ENCODE measurements at regions not wholly inside any gene's neighbourhood (a gene's known extent, or its start where the extent isn't known, plus 50 kb on each side); places are given as distances from the start of the nearest gene placed in this dataset.

DNA sequence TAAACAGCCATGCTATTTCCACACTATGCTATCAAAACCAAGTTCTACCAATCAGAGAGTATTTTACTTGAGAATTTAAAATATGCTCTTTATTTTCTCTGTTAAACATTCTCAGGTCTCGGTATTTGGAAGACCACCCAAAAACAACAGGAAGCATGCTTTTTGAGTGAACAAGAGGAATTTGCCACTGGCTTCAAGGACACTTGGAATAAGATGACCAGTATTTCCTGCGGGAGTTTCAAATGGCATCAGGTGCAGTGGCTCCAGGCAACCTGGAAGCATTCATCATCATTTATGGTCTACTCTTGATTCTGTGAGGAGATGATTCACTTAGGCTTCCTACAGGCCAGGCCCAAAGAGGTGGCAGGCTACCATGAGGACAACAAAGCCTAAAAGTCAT lies 305.7 kb upstream of the ATP11B start:
- Mint-ChIP-seq H3K4me3 (no peak overlapping the region), H3K27me3 (peaks cover 5% of the 10 kb centered on the region)
- 100% methylated on average over 1 of the region's 2 CpGs for WGBS (ENCODE audit: insufficient coverage)

DNA sequence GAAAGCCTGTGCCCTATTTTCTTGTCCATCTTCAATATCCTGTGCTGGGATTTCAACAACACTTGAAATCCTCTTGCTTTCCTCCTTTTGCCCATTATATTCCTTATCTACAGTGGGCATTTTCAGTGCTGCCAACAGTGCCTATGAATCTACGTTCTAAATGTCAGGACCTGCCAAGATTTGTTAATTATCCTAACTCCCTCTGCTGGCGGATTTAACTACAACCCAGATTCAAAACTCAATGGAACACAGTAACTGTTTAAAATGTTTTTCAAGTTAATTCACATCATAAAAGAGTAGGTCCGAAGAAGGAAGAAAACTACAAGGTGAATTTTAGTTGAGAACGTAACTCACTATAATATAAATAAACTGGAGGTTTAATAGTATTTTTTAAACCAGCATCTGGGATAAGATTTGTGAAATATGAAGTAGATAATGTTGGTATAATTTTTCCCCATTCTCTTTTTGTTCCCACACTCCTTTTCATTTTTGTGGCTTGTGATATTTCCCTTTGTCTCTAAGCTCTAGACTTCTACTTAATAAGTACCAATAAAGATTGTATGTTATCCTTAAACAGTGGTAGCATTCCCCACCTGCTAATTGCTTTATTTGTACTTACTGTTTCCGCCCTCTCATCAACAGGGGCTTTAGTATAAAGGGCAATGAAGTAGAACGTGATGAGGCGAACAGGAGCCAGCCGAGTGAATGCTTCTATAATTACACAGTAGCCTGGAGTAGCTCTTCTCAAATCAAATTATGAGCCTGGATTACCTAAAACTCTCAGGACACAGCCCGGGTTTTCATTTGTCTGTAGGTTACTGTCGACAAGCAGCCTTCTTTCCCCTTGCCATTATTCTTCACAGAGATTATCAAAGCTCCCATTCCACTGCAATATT lies 302.5 kb upstream of the ATP11B start:
- no peak overlapping the region for H3K4me3 Mint-ChIP-seq
- WGBS (ENCODE audit: insufficient coverage), result 76% methylated on average over 6 of the region's 10 CpGs
- H3K79me2 ChIP-seq (ENCODE audit: control insufficient read depth, insufficient read depth, low read length), result no peaks in the 10 kb centered on the region
- H3K4me1 ChIP-seq (ENCODE audit: control insufficient read depth in 2 of 2, insufficient read depth in 2 of 2, low read length in 2 of 2), result no peaks in the 10 kb centered on the region
- ChIA-PET POLR2A (no interaction called here), CTCF (no interaction called here)
- H4K20me1 ChIP-seq (ENCODE audit: control insufficient read depth, insufficient read depth, low read length, poor library complexity, severe bottlenecking), result no peaks in the 10 kb centered on the region
- intact Hi-C loops (cut with micrococcal nuclease), result no loop called here
- no peak overlapping the region for H3K27ac Mint-ChIP-seq
- no peak overlapping the region for H3K9ac ChIP-seq (ENCODE audit: low read length)
- no peak overlapping the region for H3K4me2 ChIP-seq (replicated peaks; ENCODE audit: low read depth, low read length, poor library complexity, severe bottlenecking)
- no peaks in the 10 kb centered on the region for H3K9me3 ChIP-seq (ENCODE audit: control extremely low read depth in 1 of 3, control insufficient read depth in 2 of 3, insufficient read depth in 1 of 3, low read length in 2 of 3)
- no peak for TF ChIP-seq EZH2 (IDR thresholded peaks at IDR 0.05; ENCODE audit: borderline replicate concordance, insufficient read depth, low read depth, low read length, poor library complexity, severe bottlenecking)
- TF ChIP-seq, protein P1, sequence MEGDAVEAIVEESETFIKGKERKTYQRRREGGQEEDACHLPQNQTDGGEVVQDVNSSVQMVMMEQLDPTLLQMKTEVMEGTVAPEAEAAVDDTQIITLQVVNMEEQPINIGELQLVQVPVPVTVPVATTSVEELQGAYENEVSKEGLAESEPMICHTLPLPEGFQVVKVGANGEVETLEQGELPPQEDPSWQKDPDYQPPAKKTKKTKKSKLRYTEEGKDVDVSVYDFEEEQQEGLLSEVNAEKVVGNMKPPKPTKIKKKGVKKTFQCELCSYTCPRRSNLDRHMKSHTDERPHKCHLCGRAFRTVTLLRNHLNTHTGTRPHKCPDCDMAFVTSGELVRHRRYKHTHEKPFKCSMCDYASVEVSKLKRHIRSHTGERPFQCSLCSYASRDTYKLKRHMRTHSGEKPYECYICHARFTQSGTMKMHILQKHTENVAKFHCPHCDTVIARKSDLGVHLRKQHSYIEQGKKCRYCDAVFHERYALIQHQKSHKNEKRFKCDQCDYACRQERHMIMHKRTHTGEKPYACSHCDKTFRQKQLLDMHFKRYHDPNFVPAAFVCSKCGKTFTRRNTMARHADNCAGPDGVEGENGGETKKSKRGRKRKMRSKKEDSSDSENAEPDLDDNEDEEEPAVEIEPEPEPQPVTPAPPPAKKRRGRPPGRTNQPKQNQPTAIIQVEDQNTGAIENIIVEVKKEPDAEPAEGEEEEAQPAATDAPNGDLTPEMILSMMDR (IDR thresholded peaks at IDR 0.05), result peak; percentile 12
- no peak overlapping the region for H3K27ac ChIP-seq (ENCODE audit: low read length in 2 of 2)
- H3K9me3 Mint-ChIP-seq (ENCODE audit: insufficient read depth), result no peaks in the 10 kb centered on the region
- H3K27me3 ChIP-seq (replicated peaks in 1 of 4; ENCODE audit: control extremely low read depth in 1 of 4, control insufficient read depth in 3 of 4, insufficient read depth in 4 of 4, low read length in 3 of 4), result no peaks in the 10 kb centered on the region
- H3K36me3 ChIP-seq (replicated peaks in 1 of 2; ENCODE audit: control extremely low read depth in 1 of 2, control insufficient read depth in 1 of 2, extremely low read depth in 1 of 2, insufficient read depth in 2 of 2, low read length in 1 of 2), result no peaks in the 10 kb centered on the region
- peaks cover 6% of the 10 kb centered on the region for H3K27me3 Mint-ChIP-seq
- no peak overlapping the region for H3K4me3 ChIP-seq (ENCODE audit: control extremely low read depth in 1 of 5, extremely low read depth in 1 of 5, insufficient read depth in 1 of 5, low read depth in 2 of 5, low read length in 4 of 5)
- no peaks in the 10 kb centered on the region for H3K4me1 Mint-ChIP-seq
- no peak for ATAC-seq (ENCODE audit: low read depth)
- peak; percentile 7 for DNase-seq
- no peak overlapping the region for H2AFZ ChIP-seq (ENCODE audit: insufficient read depth, low read depth, low read length, poor library complexity, severe bottlenecking)

More for the DNA sequence above, 305.7 kb upstream of the ATP11B start:
- Mint-ChIP-seq H3K9me3 (ENCODE audit: insufficient read depth) (no peaks in the 10 kb centered on the region), H3K4me1 (no peaks in the 10 kb centered on the region), H3K27ac (no peak overlapping the region)
- H3K79me2 ChIP-seq (ENCODE audit: control insufficient read depth, insufficient read depth, low read length), result no peaks in the 10 kb centered on the region
- no peak overlapping the region for H3K4me2 ChIP-seq (replicated peaks; ENCODE audit: low read depth, low read length, poor library complexity, severe bottlenecking)
- no peak overlapping the region for H3K4me3 ChIP-seq (ENCODE audit: control extremely low read depth in 1 of 5, extremely low read depth in 1 of 5, insufficient read depth in 1 of 5, low read depth in 2 of 5, low read length in 4 of 5)
- intact Hi-C loops (cut with micrococcal nuclease), result no loop called here
- H3K9ac ChIP-seq (ENCODE audit: low read length), result no peak overlapping the region
- H4K20me1 ChIP-seq (ENCODE audit: control insufficient read depth, insufficient read depth, low read length, poor library complexity, severe bottlenecking), result no peaks in the 10 kb centered on the region
- ATAC-seq (ENCODE audit: low read depth) (no peak), DNase-seq (no peak)
- H3K4me1 ChIP-seq (ENCODE audit: control insufficient read depth in 2 of 2, insufficient read depth in 2 of 2, low read length in 2 of 2), result no peaks in the 10 kb centered on the region
- H3K27ac ChIP-seq (ENCODE audit: low read length in 2 of 2), result no peak overlapping the region
- no peaks in the 10 kb centered on the region for H3K36me3 ChIP-seq (replicated peaks in 1 of 2; ENCODE audit: control extremely low read depth in 1 of 2, control insufficient read depth in 1 of 2, extremely low read depth in 1 of 2, insufficient read depth in 2 of 2, low read length in 1 of 2)
- CTCF ChIA-PET, result no interaction called here
- H2AFZ ChIP-seq (ENCODE audit: insufficient read depth, low read depth, low read length, poor library complexity, severe bottlenecking), result no peak overlapping the region
- H3K27me3 ChIP-seq (replicated peaks in 1 of 4; ENCODE audit: control extremely low read depth in 1 of 4, control insufficient read depth in 3 of 4, insufficient read depth in 4 of 4, low read length in 3 of 4), result no peaks in the 10 kb centered on the region
- POLR2A ChIA-PET, result no interaction called here
- H3K9me3 ChIP-seq (ENCODE audit: control extremely low read depth in 1 of 3, control insufficient read depth in 2 of 3, insufficient read depth in 1 of 3, low read length in 2 of 3), result no peaks in the 10 kb centered on the region
- TF ChIP-seq EZH2 (IDR thresholded peaks at IDR 0.05; ENCODE audit: borderline replicate concordance, insufficient read depth, low read depth, low read length, poor library complexity, severe bottlenecking), result no peak
- TF ChIP-seq, protein P1 (IDR thresholded peaks at IDR 0.05), result no peak
